Upper lobe of left lung (tissue), 4 donors: ENCODE measurements at regions not wholly inside any gene's neighbourhood (a gene's known extent, or its start where the extent isn't known, plus 50 kb on each side); places are given as distances from the start of the nearest gene placed in this dataset.

Experiments used
- EP300 ChIP-seq, 4 donors: sonication (generic); formaldehyde crosslinking; IDR thresholded peaks; one replicate each; pipeline ENCODE4 v1.5.1; 2017; ENCODE audit warnings: antibody characterized with exemption in 4 of 4, control low read depth in 2 of 4
- POLR2A ChIP-seq, 4 donors: fragments of 450-650 bp; IDR thresholded peaks; one replicate each; pipeline ENCODE4 v1.5.1; 2016 to 2017; ENCODE audit warnings: antibody characterized with exemption in 4 of 4, mild to moderate bottlenecking in 2 of 4
- POLR2AphosphoS5 ChIP-seq, 2 donors: sonication (generic); formaldehyde crosslinking; IDR thresholded peaks; one replicate each; pipeline ENCODE4 v1.5.1; 2017; ENCODE audit warnings: antibody characterized with exemption in 2 of 2
- TF ChIP-seq, protein P1 (sequence below), 6 experiments: fragments of 450-650 bp in 4 of 6; fragments of 200-600 bp in 2 of 6; sonication (generic) in 2 of 6; IDR thresholded peaks; one replicate each; pipeline ENCODE4 v1.5.1; 2016 to 2019; ENCODE audit warnings: antibody characterized with exemption in 6 of 6

GRCh38 chr18:2354292-2354691 lies 217.0 kb downstream of the METTL4 start:
- TF ChIP-seq, protein P1, sequence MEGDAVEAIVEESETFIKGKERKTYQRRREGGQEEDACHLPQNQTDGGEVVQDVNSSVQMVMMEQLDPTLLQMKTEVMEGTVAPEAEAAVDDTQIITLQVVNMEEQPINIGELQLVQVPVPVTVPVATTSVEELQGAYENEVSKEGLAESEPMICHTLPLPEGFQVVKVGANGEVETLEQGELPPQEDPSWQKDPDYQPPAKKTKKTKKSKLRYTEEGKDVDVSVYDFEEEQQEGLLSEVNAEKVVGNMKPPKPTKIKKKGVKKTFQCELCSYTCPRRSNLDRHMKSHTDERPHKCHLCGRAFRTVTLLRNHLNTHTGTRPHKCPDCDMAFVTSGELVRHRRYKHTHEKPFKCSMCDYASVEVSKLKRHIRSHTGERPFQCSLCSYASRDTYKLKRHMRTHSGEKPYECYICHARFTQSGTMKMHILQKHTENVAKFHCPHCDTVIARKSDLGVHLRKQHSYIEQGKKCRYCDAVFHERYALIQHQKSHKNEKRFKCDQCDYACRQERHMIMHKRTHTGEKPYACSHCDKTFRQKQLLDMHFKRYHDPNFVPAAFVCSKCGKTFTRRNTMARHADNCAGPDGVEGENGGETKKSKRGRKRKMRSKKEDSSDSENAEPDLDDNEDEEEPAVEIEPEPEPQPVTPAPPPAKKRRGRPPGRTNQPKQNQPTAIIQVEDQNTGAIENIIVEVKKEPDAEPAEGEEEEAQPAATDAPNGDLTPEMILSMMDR (IDR thresholded peaks at IDR 0.05) = no peak
- TF ChIP-seq POLR2A (IDR thresholded peaks at IDR 0.05) = no peak
- no peak for TF ChIP-seq POLR2AphosphoS5 (IDR thresholded peaks at IDR 0.05)
- no peak for TF ChIP-seq EP300 (IDR thresholded peaks at IDR 0.05)
